Activated B cell treated with CpG ODN at 0.5 μM for 24 hours (primary cell): ENCODE measurements at regions not wholly inside any gene's neighbourhood (a gene's known extent, or its start where the extent isn't known, plus 50 kb on each side); places are given as distances from the start of the nearest gene placed in this dataset.

ENCODE experiments used
- ATAC-seq: fragments of 200-7000 bp; cut with Tn5 transposase; one replicate; pipeline ENCODE4 v1.10.0; 2021; ENCODE audit warnings: low read depth, mild to moderate bottlenecking, moderate library complexity
- CTCF ChIA-PET: fragments of 350-600 bp; sonication (Branson Sonifier 250); formaldehyde crosslinking; loops from one replicate; lab custom pipeline; 2021; ENCODE audit warnings: antibody characterized with exemption; lab: Charles Lee
- POLR2A ChIA-PET: fragments of 350-600 bp; sonication (Branson Sonifier 250); formaldehyde crosslinking; loops from one replicate; lab custom pipeline; 2021; ENCODE audit warnings: antibody characterized with exemption; lab: Charles Lee
- DNase-seq: peaks from one replicate; pipeline ENCODE4 v3.0.0; 2022
- H3K27ac Mint-ChIP-seq: one replicate; pipeline ENCODE4 v1.8.0; 2020; ENCODE audit warnings: mixed read lengths
- H3K27me3 Mint-ChIP-seq: one replicate; pipeline ENCODE4 v1.8.0; 2021; ENCODE audit warnings: mixed read lengths
- H3K36me3 Mint-ChIP-seq: one replicate; pipeline ENCODE4 v1.8.0; 2021; ENCODE audit warnings: low read depth, mixed read lengths
- H3K4me1 Mint-ChIP-seq: one replicate; pipeline ENCODE4 v1.8.0; 2021; ENCODE audit warnings: mixed read lengths
- H3K4me3 Mint-ChIP-seq: one replicate; pipeline ENCODE4 v1.8.0; 2020; ENCODE audit warnings: mild to moderate bottlenecking, mixed read lengths
- H3K9me3 Mint-ChIP-seq: one replicate; pipeline ENCODE4 v1.8.0; 2020; ENCODE audit warnings: mixed read lengths
- CTCF ChIP-seq: fragments of 200-600 bp; IDR thresholded peaks from one replicate; pipeline ENCODE4 v1.8.0; 2022; ENCODE audit warnings: antibody characterized with exemption, mild to moderate bottlenecking
- intact Hi-C: fragments of 100-400 bp; cut with micrococcal nuclease; formaldehyde crosslinking; loops from one replicate; pipeline ENCODE4 v1.15.1; 2024

- no peak for TF ChIP-seq CTCF
- POLR2A ChIA-PET: no interaction called here
- intact Hi-C loops: no loop called here
These were observed 387.8 kb upstream of the LYPLAL1 start for GRCh38 chr1:218785928-218786327.

GRCh38 chr1:218787826-218788225 is 385.9 kb upstream of the LYPLAL1 start:
- DNase-seq (no peak), ATAC-seq (no peak)
- H3K9me3 Mint-ChIP-seq: peaks cover 3% of the 10 kb centered on the region
- intact Hi-C loops: no loop called here
- ChIA-PET POLR2A (no interaction called here), CTCF (no interaction called here)
- no peak for TF ChIP-seq CTCF
- H3K4me3 Mint-ChIP-seq: no peak overlapping the region
- H3K27me3 Mint-ChIP-seq: no peaks in the 10 kb centered on the region
- no peaks in the 10 kb centered on the region for H3K4me1 Mint-ChIP-seq
- no peak overlapping the region for H3K27ac Mint-ChIP-seq
- no peaks in the 10 kb centered on the region for H3K36me3 Mint-ChIP-seq

More at GRCh38 chr1:218785928-218786327, 387.8 kb upstream of the LYPLAL1 start:
- Mint-ChIP-seq H3K4me3 (no peak overlapping the region), H3K36me3 (no peaks in the 10 kb centered on the region), H3K27ac (no peak overlapping the region), H3K4me1 (no peaks in the 10 kb centered on the region), H3K27me3 (no peaks in the 10 kb centered on the region), H3K9me3 (peaks cover 3% of the 10 kb centered on the region)
- no peak for ATAC-seq
- DNase-seq: no peak
- CTCF ChIA-PET: no interaction called here

DNA sequence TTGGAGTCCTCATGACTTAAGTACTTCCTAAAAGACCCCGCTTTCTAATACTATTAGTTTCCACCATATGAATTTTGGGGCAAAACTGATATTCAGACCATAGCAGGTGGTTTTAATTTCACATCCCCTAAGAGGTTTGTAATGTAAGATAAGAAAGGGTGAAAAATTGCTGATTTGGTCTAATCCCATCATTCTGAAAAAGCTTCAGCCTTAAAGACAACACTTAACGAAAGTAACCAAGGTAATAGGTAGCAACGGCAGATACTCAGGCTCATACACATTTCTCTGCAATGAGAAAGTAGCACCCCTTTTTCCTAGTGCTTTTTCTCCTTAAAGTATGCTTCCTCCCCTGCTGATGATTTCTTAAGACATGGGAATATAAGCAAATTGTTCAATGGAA is 376.9 kb upstream of the LYPLAL1 start:
- no peak for TF ChIP-seq CTCF
- Mint-ChIP-seq H3K27me3 (no peaks in the 10 kb centered on the region), H3K36me3 (no peaks in the 10 kb centered on the region), H3K4me3 (no peak overlapping the region), H3K4me1 (no peaks in the 10 kb centered on the region), H3K9me3 (no peaks in the 10 kb centered on the region), H3K27ac (no peak overlapping the region)
- intact Hi-C loops: no loop called here
- POLR2A ChIA-PET: no interaction called here
- ATAC-seq: no peak
- CTCF ChIA-PET: no interaction called here
- no peak for DNase-seq

GRCh38 chr1:218802799-218803198 is 370.9 kb upstream of the LYPLAL1 start:
- ChIA-PET POLR2A (no interaction called here), CTCF (no interaction called here)
- intact Hi-C loops: no loop called here
- no peaks in the 10 kb centered on the region for H3K9me3 Mint-ChIP-seq
- no peaks in the 10 kb centered on the region for H3K27me3 Mint-ChIP-seq
- no peak for DNase-seq
- H3K4me1 Mint-ChIP-seq: no peaks in the 10 kb centered on the region
- no peak overlapping the region for H3K4me3 Mint-ChIP-seq
- ATAC-seq: no peak
- H3K36me3 Mint-ChIP-seq: no peaks in the 10 kb centered on the region
- H3K27ac Mint-ChIP-seq: no peak overlapping the region
- no peak for TF ChIP-seq CTCF

- Mint-ChIP-seq H3K4me3 (no peak overlapping the region), H3K36me3 (no peaks in the 10 kb centered on the region), H3K9me3 (no peaks in the 10 kb centered on the region), H3K27me3 (no peaks in the 10 kb centered on the region), H3K4me1 (no peaks in the 10 kb centered on the region), H3K27ac (no peak overlapping the region)
- no peak for ATAC-seq
- POLR2A ChIA-PET: no interaction called here
- intact Hi-C loops: no loop called here
- no peak for TF ChIP-seq CTCF
- CTCF ChIA-PET: no interaction called here
- DNase-seq: no peak
These were observed 370.2 kb upstream of the LYPLAL1 start for GRCh38 chr1:218803351-218803997.
